ENCODE measurements at regions not wholly inside any gene's neighbourhood (a gene's known extent, or its start where the extent isn't known, plus 50 kb on each side); places are given as distances from the start of the nearest gene placed in this dataset.

DNA sequence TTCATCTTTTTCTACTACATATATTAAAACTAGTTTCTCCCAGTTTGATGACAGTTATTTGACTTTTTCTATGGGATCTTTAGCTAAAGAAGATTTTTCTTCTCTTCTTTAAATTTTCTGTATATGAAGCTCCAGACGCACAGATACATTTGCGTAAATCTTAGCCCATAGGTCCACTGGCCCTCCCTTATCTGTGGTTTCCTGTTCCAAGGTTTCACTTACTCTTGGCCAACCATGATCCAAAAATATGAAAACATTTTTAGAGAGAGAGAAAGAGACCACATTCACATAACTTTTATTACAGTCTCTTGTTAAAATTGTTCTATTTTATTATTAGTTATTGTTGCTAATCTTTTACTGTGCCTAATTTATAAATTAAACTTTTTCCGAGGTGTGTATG lies 270.2 kb upstream of the DAPK1 start:
- TF ChIP-seq, protein P1, sequence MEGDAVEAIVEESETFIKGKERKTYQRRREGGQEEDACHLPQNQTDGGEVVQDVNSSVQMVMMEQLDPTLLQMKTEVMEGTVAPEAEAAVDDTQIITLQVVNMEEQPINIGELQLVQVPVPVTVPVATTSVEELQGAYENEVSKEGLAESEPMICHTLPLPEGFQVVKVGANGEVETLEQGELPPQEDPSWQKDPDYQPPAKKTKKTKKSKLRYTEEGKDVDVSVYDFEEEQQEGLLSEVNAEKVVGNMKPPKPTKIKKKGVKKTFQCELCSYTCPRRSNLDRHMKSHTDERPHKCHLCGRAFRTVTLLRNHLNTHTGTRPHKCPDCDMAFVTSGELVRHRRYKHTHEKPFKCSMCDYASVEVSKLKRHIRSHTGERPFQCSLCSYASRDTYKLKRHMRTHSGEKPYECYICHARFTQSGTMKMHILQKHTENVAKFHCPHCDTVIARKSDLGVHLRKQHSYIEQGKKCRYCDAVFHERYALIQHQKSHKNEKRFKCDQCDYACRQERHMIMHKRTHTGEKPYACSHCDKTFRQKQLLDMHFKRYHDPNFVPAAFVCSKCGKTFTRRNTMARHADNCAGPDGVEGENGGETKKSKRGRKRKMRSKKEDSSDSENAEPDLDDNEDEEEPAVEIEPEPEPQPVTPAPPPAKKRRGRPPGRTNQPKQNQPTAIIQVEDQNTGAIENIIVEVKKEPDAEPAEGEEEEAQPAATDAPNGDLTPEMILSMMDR (IDR thresholded peaks at IDR 0.05; ENCODE audit: insufficient read depth, low read length) = no peak
- no peak for TF ChIP-seq SPI1 (IDR thresholded peaks at IDR 0.05; ENCODE audit: borderline replicate concordance, low read depth)
- TF ChIP-seq POLR2AphosphoS5 (IDR thresholded peaks at IDR 0.05; ENCODE audit: low read depth) = no peak
- TF ChIP-seq GABPA (IDR thresholded peaks at IDR 0.05; ENCODE audit: low read depth) = no peak
- TF ChIP-seq REST (IDR thresholded peaks at IDR 0.05; ENCODE audit: insufficient replicate concordance, low read depth) = no peak
- Histone ChIP-seq H3K27me3 (ENCODE audit: insufficient read depth, poor library complexity, severe bottlenecking) (no peaks in the 10 kb centered on the region), H3K27ac (replicated peaks) (no peak overlapping the region), H3K4me3 (replicated peaks; ENCODE audit: insufficient read depth, low read length) (no peak overlapping the region)
- DNase-seq (ENCODE audit: low read depth in 1 of 2, low spot score in 1 of 2) = no peak

DNA sequence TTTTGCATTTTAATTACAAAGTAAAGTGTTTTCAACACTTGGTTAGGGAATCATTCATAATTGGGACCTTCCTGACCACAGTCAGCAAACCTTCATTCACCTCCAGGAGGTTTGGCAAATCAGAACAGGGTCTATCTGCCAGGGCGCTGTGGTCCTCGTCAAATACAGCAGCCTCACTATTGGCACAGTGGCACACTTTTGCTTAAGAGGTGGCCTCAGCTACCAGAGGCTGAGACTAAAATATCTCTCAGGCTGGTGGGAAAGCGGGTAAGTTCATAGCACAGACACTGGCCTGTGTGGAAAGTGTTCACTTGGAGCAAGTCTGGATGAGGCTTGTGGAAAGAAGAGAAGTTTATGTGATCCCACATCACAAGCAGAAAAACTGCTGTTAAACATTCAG lies 268.6 kb upstream of the DAPK1 start:
- H3K4me3 ChIP-seq (replicated peaks; ENCODE audit: insufficient read depth, low read length) = no peak overlapping the region
- no peak overlapping the region for H3K27ac ChIP-seq (replicated peaks)
- H3K27me3 ChIP-seq (ENCODE audit: insufficient read depth, poor library complexity, severe bottlenecking) = no peaks in the 10 kb centered on the region
- TF ChIP-seq REST (IDR thresholded peaks at IDR 0.05; ENCODE audit: insufficient replicate concordance, low read depth) = no peak
- TF ChIP-seq SPI1 (IDR thresholded peaks at IDR 0.05; ENCODE audit: borderline replicate concordance, low read depth) = no peak
- TF ChIP-seq POLR2AphosphoS5 (IDR thresholded peaks at IDR 0.05; ENCODE audit: low read depth) = no peak
- TF ChIP-seq GABPA (IDR thresholded peaks at IDR 0.05; ENCODE audit: low read depth) = no peak
- TF ChIP-seq, protein P1 (IDR thresholded peaks at IDR 0.05; ENCODE audit: insufficient read depth, low read length) = no peak
- no peak for DNase-seq (ENCODE audit: low read depth in 1 of 2, low spot score in 1 of 2)

- Histone ChIP-seq H3K27me3 (ENCODE audit: insufficient read depth, poor library complexity, severe bottlenecking) (no peaks in the 10 kb centered on the region), H3K27ac (replicated peaks) (no peak overlapping the region), H3K4me3 (replicated peaks; ENCODE audit: insufficient read depth, low read length) (no peak overlapping the region)
- no peak for DNase-seq (ENCODE audit: low read depth in 1 of 2, low spot score in 1 of 2)
- TF ChIP-seq SPI1 (IDR thresholded peaks at IDR 0.05; ENCODE audit: borderline replicate concordance, low read depth) (no peak), REST (IDR thresholded peaks at IDR 0.05; ENCODE audit: insufficient replicate concordance, low read depth) (no peak), GABPA (IDR thresholded peaks at IDR 0.05; ENCODE audit: low read depth) (no peak), POLR2AphosphoS5 (IDR thresholded peaks at IDR 0.05; ENCODE audit: low read depth) (no peak)
- TF ChIP-seq, protein P1 (IDR thresholded peaks at IDR 0.05; ENCODE audit: insufficient read depth, low read length) = no peak
These were observed 264.2 kb upstream of the DAPK1 start for GRCh38 chr9:87233431-87233830.
